Hindlimb muscle (tissue), 1 donor: ENCODE measurements at regions not wholly inside any gene's neighbourhood (a gene's known extent, or its start where the extent isn't known, plus 50 kb on each side); places are given as distances from the start of the nearest gene placed in this dataset.
A peak's percentile ranks its signal among the peaks of the same experiment; 100 is the strongest.
"Not testable (repeated sequence)": the region's sequence is repeated elsewhere in the genome, so short reads cannot be mapped to it uniquely, and the experiment has no call there.

Experiments used
- DNase-seq: peaks from one replicate; pipeline ENCODE4 v3.0.0-alpha.2; 2013

DNA sequence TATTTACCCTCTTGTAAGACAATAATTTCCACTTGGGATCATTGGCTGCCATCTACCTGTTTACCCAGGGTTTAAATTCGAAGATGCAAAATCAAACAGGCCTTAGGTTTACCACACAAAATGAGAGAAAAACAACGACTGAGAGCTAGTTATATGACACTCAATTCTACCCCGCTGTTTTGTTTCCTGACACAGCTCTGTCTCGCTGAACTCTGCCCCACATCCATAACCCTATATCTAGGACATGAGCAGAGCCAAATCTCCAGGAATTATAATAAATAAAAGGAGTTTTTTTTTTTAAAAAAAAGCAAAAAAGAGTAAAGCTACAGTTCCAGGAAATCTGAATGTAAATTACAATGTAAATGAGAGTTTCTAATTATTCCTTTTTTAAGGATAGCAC lies 165.4 kb upstream of the NR2F2 start:
- no peak for DNase-seq

DNA sequence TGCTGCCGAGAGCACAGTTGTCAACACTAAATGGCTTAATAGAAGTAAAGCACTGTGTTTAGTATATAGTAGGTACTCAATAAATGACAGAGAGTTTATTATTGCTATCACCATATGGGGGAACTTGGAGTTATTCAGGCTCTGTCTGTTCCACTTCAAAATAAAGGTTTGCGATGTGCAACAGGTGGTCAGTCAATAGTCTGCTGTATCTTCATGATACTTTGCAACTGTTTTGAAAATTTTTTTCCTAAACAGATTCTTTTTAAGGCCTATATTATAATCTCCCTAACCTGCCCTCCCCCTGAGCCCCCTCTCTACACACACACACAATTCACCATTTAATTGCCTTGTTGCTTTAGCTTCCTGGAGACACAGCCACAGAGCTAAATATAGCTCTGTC lies 164.7 kb upstream of the NR2F2 start:
- DNase-seq, result no peak

GRCh38 chr15:96166223-96167200 lies 164.0 kb upstream of the NR2F2 start:
- DNase-seq, result no peak

DNA sequence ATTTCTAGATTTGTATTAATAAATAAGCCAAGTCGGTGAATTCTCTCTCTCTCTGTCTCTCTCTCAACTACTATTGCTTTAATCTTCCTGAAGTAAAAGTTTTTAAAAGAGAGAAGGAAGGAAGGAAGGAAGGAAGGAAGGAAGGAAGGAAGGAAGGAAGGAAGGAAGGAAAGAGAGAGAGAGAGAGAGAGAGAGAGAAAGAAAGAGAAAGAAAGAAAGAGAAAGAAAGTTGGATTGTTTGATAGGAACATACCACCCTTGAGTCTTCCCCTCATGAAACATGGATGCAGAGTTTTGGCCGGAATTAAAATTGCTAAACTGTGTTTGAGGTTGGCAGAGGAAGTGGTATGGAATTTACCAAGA lies 159.9 kb upstream of the NR2F2 start:
- DNase-seq, result not testable (repeated sequence)

GRCh38 chr15:96170979-96171739 lies 159.3 kb upstream of the NR2F2 start:
- no peak for DNase-seq

GRCh38 chr15:96171853-96172296 lies 158.6 kb upstream of the NR2F2 start:
- DNase-seq, result no peak

DNA sequence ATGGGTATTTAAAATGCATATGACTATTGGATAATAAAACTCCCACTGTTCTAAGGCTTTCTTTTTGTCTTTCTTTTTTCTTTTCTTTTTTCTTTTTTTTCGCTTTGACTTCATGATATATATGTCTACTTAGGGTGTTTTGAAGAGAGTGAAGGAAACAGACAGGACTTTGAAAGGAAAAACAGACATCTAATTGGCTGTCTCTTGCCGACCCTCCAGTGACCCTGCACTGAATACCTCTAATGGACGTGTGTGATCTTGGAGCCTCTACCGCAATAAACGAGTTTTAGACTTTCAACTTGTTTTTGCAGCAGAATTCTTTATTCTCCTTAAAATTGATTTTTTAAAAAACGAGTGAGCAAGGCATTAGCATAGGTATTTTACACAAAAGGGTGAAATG lies 158.1 kb upstream of the NR2F2 start:
- DNase-seq, result no peak

DNA sequence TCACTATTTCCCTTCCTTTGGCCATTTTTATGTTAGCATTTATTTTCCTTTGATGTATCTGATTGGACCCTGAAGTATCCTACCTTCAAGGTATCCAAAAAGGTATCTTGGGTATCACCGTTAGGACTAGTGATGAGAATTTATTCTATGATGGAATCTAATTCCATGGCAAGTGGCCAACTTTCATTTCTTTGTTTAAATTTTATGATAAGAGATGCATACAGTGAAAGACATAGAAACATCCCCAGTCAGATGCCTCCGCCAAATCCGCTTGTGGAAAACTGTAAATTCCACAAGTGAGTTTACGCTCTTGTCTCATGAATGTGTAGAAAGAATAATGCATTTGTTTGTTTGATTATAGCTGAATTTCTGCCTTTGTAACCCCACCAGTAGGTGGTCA lies 153.7 kb upstream of the NR2F2 start:
- no peak for DNase-seq

DNA sequence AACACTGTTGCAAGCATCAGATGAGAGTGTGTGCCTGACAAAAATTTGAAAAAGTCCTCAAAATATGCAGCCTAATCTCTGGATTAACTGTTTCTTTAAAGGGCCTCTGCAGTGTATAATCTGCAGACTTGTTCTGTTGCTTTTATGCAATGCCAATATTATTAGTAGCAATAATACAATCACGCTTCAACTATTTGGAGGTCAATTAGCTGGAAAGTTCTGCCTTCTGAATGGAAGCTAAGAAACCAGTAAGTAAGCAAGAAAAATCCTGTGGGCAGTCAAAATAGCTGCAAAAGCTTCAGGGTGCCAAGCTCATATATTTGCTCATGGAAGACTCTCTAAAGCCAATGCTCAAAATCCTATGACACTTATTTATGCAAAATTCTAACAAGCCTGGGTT lies 153.2 kb upstream of the NR2F2 start:
- DNase-seq, result no peak

- DNase-seq, result no peak
Measured at GRCh38 chr15:96180087-96180748, 150.3 kb upstream of the NR2F2 start.

DNA sequence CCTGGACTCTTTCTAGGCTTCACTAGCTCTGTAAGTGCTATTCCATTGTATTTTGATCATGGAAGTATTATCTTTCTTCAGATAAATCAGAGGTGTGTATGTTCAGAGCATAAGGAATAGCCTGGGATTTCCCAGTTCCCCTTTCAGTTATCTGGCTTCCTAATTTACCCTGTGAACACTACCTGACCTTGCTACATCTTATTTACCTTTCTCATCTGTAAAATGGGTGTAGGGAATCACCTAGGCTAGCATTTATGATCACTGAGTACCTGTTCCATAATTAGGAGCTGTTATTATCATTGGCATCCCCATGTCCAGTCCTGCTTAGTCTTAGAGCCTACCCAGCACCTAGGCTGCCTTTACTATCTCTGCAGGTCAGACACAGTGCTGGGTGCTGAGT lies 149.3 kb upstream of the NR2F2 start:
- no peak for DNase-seq

GRCh38 chr15:96181873-96182301 lies 148.6 kb upstream of the NR2F2 start:
- peak; percentile 86 for DNase-seq

- no peak for DNase-seq
Measured at GRCh38 chr15:96182736-96183513, 147.6 kb upstream of the NR2F2 start.

DNA sequence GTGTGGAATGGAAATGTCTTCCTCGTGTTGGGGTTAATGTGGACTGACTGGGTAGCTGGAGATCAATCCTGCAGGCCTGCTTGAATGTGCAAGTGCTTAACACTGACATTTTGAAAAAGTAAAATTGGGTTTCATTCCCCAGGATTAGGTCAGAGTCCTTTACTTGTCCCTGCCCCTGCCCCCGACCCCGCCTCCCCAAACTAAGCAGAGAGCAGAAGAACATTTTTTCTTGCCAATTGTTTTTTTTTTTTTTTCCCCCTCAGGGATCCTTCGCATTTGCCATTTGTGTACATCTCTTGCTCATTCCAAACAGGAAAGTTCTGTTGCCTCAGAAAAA lies 147.0 kb upstream of the NR2F2 start:
- no peak for DNase-seq

DNA sequence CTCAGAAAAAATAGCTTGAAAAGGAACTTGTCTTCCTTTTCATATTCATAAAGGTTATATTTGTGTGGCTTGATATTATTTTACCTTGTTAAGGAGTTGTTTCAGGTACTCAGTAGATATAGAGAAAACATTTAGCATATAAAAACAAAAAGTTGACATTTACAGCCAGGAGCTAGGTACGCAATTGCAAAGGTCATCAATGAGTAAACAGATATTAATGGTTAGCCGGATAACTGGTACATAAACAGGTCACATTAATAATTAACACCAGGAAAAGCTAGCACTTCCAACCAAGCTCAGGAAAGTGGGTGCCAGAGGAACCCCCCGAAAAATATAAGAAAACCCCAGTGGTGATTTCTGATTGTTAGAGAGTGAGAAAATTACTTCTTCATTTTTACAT lies 146.6 kb upstream of the NR2F2 start:
- no peak for DNase-seq

GRCh38 chr15:96184297-96184696 lies 146.2 kb upstream of the NR2F2 start:
- DNase-seq, result no peak

GRCh38 chr15:96186105-96186504 lies 144.4 kb upstream of the NR2F2 start:
- no peak for DNase-seq

DNA sequence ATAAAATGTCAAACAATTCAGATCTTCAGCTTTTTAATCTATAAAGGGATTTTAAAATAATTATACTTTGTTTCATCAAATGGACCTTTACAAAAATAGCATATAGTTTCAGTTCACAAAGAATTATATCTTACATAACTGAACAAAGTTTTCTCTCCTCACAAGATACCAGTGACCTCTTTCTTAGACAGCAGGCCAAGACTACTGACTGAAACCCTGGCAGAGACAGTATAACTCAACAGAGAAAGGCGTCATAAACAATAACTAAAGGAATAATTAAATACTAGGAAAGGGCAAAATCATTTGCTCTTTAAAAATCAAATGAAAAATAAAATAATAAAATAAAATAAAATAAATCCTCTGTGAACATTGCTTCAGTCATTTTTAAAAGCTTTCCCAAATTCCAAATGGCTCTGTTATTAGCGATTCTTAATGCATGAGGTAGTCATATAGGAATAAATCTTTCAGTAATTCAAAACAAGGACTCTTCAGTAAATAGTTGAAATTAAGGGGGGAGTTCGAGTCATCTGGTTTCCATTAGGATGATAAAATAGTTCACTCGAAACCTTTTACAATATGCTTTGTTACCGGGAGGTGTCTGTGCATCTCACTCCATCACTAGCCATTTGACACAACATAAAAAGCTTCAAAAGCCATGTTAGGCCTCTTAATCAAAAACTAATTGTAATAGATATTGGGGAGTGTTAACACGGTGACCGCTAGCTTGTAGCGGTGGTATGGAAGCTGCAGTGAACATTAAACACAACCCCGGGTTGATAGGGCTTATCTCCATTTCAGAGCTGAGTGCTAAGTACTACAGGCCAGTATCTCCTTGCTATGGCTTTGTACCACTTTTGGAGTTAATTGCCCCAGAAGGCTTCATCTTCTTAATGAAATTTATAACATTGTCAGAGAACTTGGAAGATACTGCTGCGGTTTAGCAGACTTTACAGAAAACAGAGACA lies 142.9 kb upstream of the NR2F2 start:
- DNase-seq, result no peak

GRCh38 chr15:96197721-96198120 lies 132.8 kb upstream of the NR2F2 start:
- no peak for DNase-seq

GRCh38 chr15:96199111-96199510 lies 131.4 kb upstream of the NR2F2 start:
- no peak for DNase-seq

- no peak for DNase-seq
Measured at GRCh38 chr15:96200357-96200967, 130.0 kb upstream of the NR2F2 start.
